ENCODE measurements at regions not wholly inside any gene's neighbourhood (a gene's known extent, or its start where the extent isn't known, plus 50 kb on each side); places are given as distances from the start of the nearest gene placed in this dataset.

GRCh38 chr9:80085668-80086067, 513.9 kb downstream of the TLE4 start:
- CTCF ChIA-PET (ENCODE audit: low intra/inter-chr PET ratio) = no interaction called here
- POLR2A ChIA-PET = no interaction called here
- in situ Hi-C loops (cut with MboI) (no loop called here), intact Hi-C loops (cut with micrococcal nuclease) (no loop called here)
- ATAC-seq (no peak), FAIRE-seq (no peak), DNase-seq (ENCODE audit: extremely low read depth in 1 of 4, low spot score in 3 of 4) (no peak)
- H3K36me3 ChIP-seq (ENCODE audit: control insufficient read depth, insufficient read depth, low read length) = no peaks in the 10 kb centered on the region
- WGBS (ENCODE audit: insufficient coverage, low coverage, missing lambda C conversion rate) = 0% methylated on average over 1 of the region's 1 CpG
- H3K4me2 ChIP-seq (ENCODE audit: insufficient read depth, low read length) = no peak overlapping the region
- no peaks in the 10 kb centered on the region for H3K27me3 ChIP-seq (ENCODE audit: control insufficient read depth in 2 of 2, insufficient read depth in 2 of 2, low read length in 2 of 2)
- no peaks in the 10 kb centered on the region for H3K9me3 ChIP-seq (replicated peaks; ENCODE audit: control insufficient read depth, insufficient read depth, low read depth, low read length)
- H3K4me3 ChIP-seq = no peak overlapping the region
- no peaks in the 10 kb centered on the region for H3K9me1 ChIP-seq (ENCODE audit: control insufficient read depth, insufficient read depth, low read length)
- no TSS peak for BruUV-seq (replicated peaks)
- no peaks in the 10 kb centered on the region for H3K79me2 ChIP-seq (ENCODE audit: control insufficient read depth, insufficient read depth, low read length)
- no peak overlapping the region for H3K27ac ChIP-seq (ENCODE audit: extremely low read depth, low read depth, low read length)
- no peak overlapping the region for H3K9ac ChIP-seq (ENCODE audit: insufficient read depth in 1 of 2, low read depth in 2 of 2, low read length in 2 of 2)
- no peaks in the 10 kb centered on the region for H3K4me1 ChIP-seq (replicated peaks in 1 of 2; ENCODE audit: control insufficient read depth in 2 of 2, insufficient read depth in 2 of 2, low read length in 2 of 2)
- H2AFZ ChIP-seq (ENCODE audit: low read depth, low read length) = no peak overlapping the region
- H4K20me1 ChIP-seq (replicated peaks; ENCODE audit: control insufficient read depth, insufficient read depth, low read length) = no peaks in the 10 kb centered on the region
- no peak for TF ChIP-seq CCNT2 (IDR thresholded peaks at IDR 0.05; ENCODE audit: borderline replicate concordance, extremely low read depth, insufficient read length, low read depth, low read length)
- TF ChIP-seq RBBP5 (IDR thresholded peaks at IDR 0.05; ENCODE audit: borderline replicate concordance, insufficient read depth, low read length, poor library complexity, severe bottlenecking) = no peak
- no peak for TF ChIP-seq MEIS2 (IDR thresholded peaks at IDR 0.05; ENCODE audit: partially characterized antibody)
- no peak for TF ChIP-seq KHSRP (IDR thresholded peaks at IDR 0.05)
- TF ChIP-seq ETS2 (tag; IDR thresholded peaks at IDR 0.05; ENCODE audit: borderline replicate concordance, poor library complexity, severe bottlenecking) = no peak
- no peak for TF ChIP-seq BCLAF1 (IDR thresholded peaks at IDR 0.05; ENCODE audit: borderline replicate concordance in 1 of 2, control insufficient read depth in 1 of 2, low read depth in 2 of 2, low read length in 1 of 2)
- TF ChIP-seq FOXP1 (CRISPR knock-in tag; IDR thresholded peaks at IDR 0.05) = no peak
- no peak for TF ChIP-seq FOXO4 (CRISPR knock-in tag; IDR thresholded peaks at IDR 0.05)
- no peak for TF ChIP-seq FOXM1 (IDR thresholded peaks at IDR 0.05; ENCODE audit: low read depth)
- no peak for TF ChIP-seq FOXM1 (CRISPR knock-in tag; IDR thresholded peaks at IDR 0.05; ENCODE audit: low read depth)
- no peak for TF ChIP-seq ZNF644 (tag; IDR thresholded peaks at IDR 0.05; ENCODE audit: low read depth)
- TF ChIP-seq FOXP4 (CRISPR knock-in tag; IDR thresholded peaks at IDR 0.05; ENCODE audit: borderline replicate concordance) = no peak
- TF ChIP-seq LEF1 (IDR thresholded peaks at IDR 0.05) = no peak
- TF ChIP-seq NFIC (IDR thresholded peaks at IDR 0.05) = no peak
